NOMO-1 treated with DMSO at 0.1 percent for 48 hours (cell line): ENCODE measurements at regions not wholly inside any gene's neighbourhood (a gene's known extent, or its start where the extent isn't known, plus 50 kb on each side); places are given as distances from the start of the nearest gene placed in this dataset.

Source experiments
- DNase-seq: peaks from one replicate; lab custom pipeline; 2025; ENCODE audit not compliant: unreplicated experiment; lab: John Stamatoyannopoulos, UW

- DNase-seq, result no peak
Measured at GRCh38 chr4:181594188-181594587, 649.0 kb upstream of the TENM3 start.

- DNase-seq, result no peak
Measured at GRCh38 chr4:181595716-181596115, 647.5 kb upstream of the TENM3 start.

- DNase-seq, result no peak
Measured at GRCh38 chr4:181597766-181598165, 645.4 kb upstream of the TENM3 start.

GRCh38 chr4:181599134-181599533 is 644.1 kb upstream of the TENM3 start:
- no peak for DNase-seq

GRCh38 chr4:181601103-181601502 is 642.1 kb upstream of the TENM3 start:
- DNase-seq, result no peak

- DNase-seq, result no peak
Measured at GRCh38 chr4:181604546-181604945, 638.7 kb upstream of the TENM3 start.

GRCh38 chr4:181606300-181606699 is 636.9 kb upstream of the TENM3 start:
- no peak for DNase-seq

- no peak for DNase-seq
Measured at GRCh38 chr4:181608181-181608580, 635.0 kb upstream of the TENM3 start.

GRCh38 chr4:181611033-181611711 is 632.0 kb upstream of the TENM3 start:
- no peak for DNase-seq

- DNase-seq, result no peak
Measured at GRCh38 chr4:181611946-181612600, 631.1 kb upstream of the TENM3 start.

- DNase-seq, result no peak
Measured at GRCh38 chr4:181613200-181613599, 630.0 kb upstream of the TENM3 start.

GRCh38 chr4:181618038-181618618 is 625.1 kb upstream of the TENM3 start:
- DNase-seq, result no peak

GRCh38 chr4:181618896-181619295 is 624.3 kb upstream of the TENM3 start:
- no peak for DNase-seq

- no peak for DNase-seq
Measured at GRCh38 chr4:181619651-181620050, 623.6 kb upstream of the TENM3 start.

GRCh38 chr4:181637186-181638105 is 605.8 kb upstream of the TENM3 start:
- DNase-seq, result no peak

- DNase-seq, result no peak
Measured at GRCh38 chr4:181643466-181643865, 599.7 kb upstream of the TENM3 start.

GRCh38 chr4:181645489-181645888 is 597.7 kb upstream of the TENM3 start:
- no peak for DNase-seq

- no peak for DNase-seq
Measured at GRCh38 chr4:181646864-181647263, 596.3 kb upstream of the TENM3 start.

GRCh38 chr4:181647396-181648147 is 595.6 kb upstream of the TENM3 start:
- no peak for DNase-seq

GRCh38 chr4:181650033-181650825 is 593.0 kb upstream of the TENM3 start:
- no peak for DNase-seq
